ENCODE measurements at regions not wholly inside any gene's neighbourhood (a gene's known extent, or its start where the extent isn't known, plus 50 kb on each side); places are given as distances from the start of the nearest gene placed in this dataset.

DNA sequence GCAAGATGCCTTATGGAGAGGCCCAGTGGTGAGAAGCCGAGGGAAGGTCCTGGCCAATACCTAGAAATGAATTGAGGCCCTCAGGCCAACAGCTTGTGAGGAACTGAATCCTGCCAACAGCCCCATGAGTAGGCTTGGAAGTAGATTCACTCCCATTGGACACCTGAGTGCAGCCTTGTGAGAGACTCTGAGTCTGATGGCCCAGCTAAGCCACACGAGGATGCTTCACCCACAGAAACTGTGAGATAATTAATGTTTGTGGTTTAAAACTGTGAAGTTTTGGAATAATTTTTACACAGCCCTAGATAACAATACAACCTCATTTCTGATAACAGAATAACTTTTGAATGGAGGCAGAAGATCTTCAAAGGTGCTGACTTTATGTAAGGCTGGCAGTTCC lies 65.9 kb upstream of the DAP start:
- intact Hi-C loops (cut with DNase I, micrococcal nuclease), result no loop called here
- TF ChIP-seq, protein P1, sequence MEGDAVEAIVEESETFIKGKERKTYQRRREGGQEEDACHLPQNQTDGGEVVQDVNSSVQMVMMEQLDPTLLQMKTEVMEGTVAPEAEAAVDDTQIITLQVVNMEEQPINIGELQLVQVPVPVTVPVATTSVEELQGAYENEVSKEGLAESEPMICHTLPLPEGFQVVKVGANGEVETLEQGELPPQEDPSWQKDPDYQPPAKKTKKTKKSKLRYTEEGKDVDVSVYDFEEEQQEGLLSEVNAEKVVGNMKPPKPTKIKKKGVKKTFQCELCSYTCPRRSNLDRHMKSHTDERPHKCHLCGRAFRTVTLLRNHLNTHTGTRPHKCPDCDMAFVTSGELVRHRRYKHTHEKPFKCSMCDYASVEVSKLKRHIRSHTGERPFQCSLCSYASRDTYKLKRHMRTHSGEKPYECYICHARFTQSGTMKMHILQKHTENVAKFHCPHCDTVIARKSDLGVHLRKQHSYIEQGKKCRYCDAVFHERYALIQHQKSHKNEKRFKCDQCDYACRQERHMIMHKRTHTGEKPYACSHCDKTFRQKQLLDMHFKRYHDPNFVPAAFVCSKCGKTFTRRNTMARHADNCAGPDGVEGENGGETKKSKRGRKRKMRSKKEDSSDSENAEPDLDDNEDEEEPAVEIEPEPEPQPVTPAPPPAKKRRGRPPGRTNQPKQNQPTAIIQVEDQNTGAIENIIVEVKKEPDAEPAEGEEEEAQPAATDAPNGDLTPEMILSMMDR (IDR thresholded peaks at IDR 0.05), result no peak
- no peaks in the 10 kb centered on the region for H3K9me3 ChIP-seq

DNA sequence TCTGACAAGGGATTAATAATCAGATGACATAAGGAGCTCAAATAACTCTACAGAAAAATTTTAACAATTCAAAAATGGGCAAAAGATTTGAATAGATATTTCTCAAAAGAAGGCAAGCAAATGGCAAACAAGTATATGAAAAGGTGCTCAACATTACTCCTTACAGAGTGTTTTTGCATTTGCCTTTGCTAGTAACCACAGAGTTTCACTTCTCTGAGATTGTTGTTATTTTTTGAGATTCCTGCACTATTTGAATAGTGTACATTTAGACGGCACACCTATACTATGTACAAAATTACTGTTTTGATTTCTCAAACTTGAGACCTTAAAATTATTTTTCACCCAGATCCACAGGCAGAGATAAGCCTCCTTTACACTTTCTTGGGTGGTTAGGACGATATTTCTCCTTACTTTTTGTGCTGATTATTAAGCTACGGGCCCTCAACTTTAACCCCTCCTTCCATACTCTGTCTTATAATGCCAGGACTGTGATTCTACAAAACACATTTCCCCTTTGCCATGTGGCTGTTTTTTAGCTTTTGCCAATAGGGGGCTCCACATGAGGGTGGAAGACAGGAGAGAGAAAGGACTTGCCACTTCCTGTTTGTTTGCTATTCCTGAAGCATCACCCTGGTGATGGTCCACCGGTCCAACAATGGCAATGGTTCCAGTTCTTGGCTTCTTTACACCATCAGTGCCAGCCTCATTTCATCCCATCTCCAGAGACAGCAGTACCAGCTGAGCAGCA lies 65.0 kb upstream of the DAP start:
- TF ChIP-seq, protein P1 (IDR thresholded peaks at IDR 0.05), result no peak
- DNase-seq (no peak), ATAC-seq (no peak)
- intact Hi-C loops (cut with DNase I, micrococcal nuclease), result no loop called here
- no peaks in the 10 kb centered on the region for H3K4me1 ChIP-seq (ENCODE audit: low read depth)
- no peak overlapping the region for H3K4me3 ChIP-seq
- no peaks in the 10 kb centered on the region for H3K36me3 ChIP-seq (ENCODE audit: low read depth)
- no peaks in the 10 kb centered on the region for H3K9me3 ChIP-seq

More for the DNA sequence above, 65.9 kb upstream of the DAP start:
- no peak for ATAC-seq
- H3K4me3 ChIP-seq, result no peak overlapping the region
- H3K36me3 ChIP-seq (ENCODE audit: low read depth), result no peaks in the 10 kb centered on the region
- no peak for DNase-seq
- H3K4me1 ChIP-seq (ENCODE audit: low read depth), result no peaks in the 10 kb centered on the region

DNA sequence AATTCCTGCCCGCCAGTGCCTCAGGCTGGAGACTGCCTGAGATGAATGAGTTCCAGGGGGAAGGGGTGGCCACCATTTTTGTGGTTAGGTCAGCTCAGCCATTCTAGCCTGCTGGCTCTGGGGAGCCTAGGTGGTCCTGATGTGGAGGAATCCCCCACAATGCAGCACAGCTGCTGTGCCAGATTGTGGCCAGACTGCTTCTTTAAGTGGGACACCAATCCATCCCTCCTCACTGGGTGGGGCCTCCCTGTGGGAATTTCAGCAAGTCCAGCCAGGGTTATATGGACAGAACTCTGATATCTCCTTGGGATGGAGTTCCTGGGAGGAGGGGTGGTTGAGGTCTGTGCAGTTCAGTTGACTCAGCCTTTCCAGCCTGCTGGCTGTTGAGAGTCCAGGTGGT lies 51.2 kb upstream of the DAP start:
- DNase-seq, result no peak
- TF ChIP-seq, protein P1 (IDR thresholded peaks at IDR 0.05), result no peak
- Histone ChIP-seq H3K36me3 (ENCODE audit: low read depth) (no peaks in the 10 kb centered on the region), H3K4me3 (no peak overlapping the region), H3K9me3 (no peaks in the 10 kb centered on the region), H3K4me1 (ENCODE audit: low read depth) (no peaks in the 10 kb centered on the region)
- no peak for ATAC-seq
- intact Hi-C loops (cut with DNase I, micrococcal nuclease), result no loop called here

All from mucosa of descending colon (tissue), 3 donors.